Mesendoderm (in vitro differentiated cells): ENCODE measurements at regions not wholly inside any gene's neighbourhood (a gene's known extent, or its start where the extent isn't known, plus 50 kb on each side); places are given as distances from the start of the nearest gene placed in this dataset.

Experiments
- DNase-seq: peaks from one replicate; pipeline ENCODE4 v3.0.0; 2013
- H2AK5ac ChIP-seq: 2 replicates; pipeline ENCODE4 v1.6.1; 2013; ENCODE audit warnings: low read length, inconsistent platforms
- H2BK120ac ChIP-seq: 2 replicates; pipeline ENCODE4 v1.6.1; 2013; ENCODE audit warnings: low read depth, mild to moderate bottlenecking, low read length, moderate library complexity, mixed read lengths
- H2BK15ac ChIP-seq: replicated peaks from 2 replicates; pipeline ENCODE4 v1.6.1; 2013; ENCODE audit warnings: low read depth, mild to moderate bottlenecking, moderate library complexity
- H2BK5ac ChIP-seq: 2 replicates; pipeline ENCODE4 v1.6.1; 2013; ENCODE audit warnings: low read length, inconsistent platforms
- H3K18ac ChIP-seq: 2 replicates; pipeline ENCODE4 v1.6.1; 2013; ENCODE audit warnings: mild to moderate bottlenecking, low read length, mixed read lengths
- H3K23ac ChIP-seq: one replicate; pipeline ENCODE4 v1.6.1; 2013; ENCODE audit warnings: low read length
- H3K27ac ChIP-seq: 2 replicates; pipeline ENCODE4 v1.5.1; 2013; ENCODE audit warnings: low read depth, mild to moderate bottlenecking, inconsistent platforms, low read length, moderate library complexity
- H3K27me3 ChIP-seq: 2 replicates; pipeline ENCODE4 v1.6.1; 2013; ENCODE audit warnings: low read length, control low read depth, mild to moderate bottlenecking, inconsistent platforms; ENCODE audit not compliant: insufficient read depth, poor library complexity
- H3K36me3 ChIP-seq: 2 replicates; pipeline ENCODE4 v1.6.1; 2013; ENCODE audit warnings: low read length, inconsistent platforms; ENCODE audit not compliant: control insufficient read depth, insufficient read depth
- H3K4ac ChIP-seq: one replicate; pipeline ENCODE4 v1.6.1; 2013; ENCODE audit warnings: low read depth, mild to moderate bottlenecking, low read length, moderate library complexity
- H3K4me1 ChIP-seq: 2 replicates; pipeline ENCODE4 v1.6.1; 2013; ENCODE audit warnings: low read depth, low read length, inconsistent platforms; ENCODE audit not compliant: control insufficient read depth
- H3K4me2 ChIP-seq: 2 replicates; pipeline ENCODE4 v1.6.1; 2013; ENCODE audit warnings: low read length
- H3K4me3 ChIP-seq: 2 replicates; pipeline ENCODE4 v1.5.1; 2013; ENCODE audit warnings: mild to moderate bottlenecking, low read length
- H3K56ac ChIP-seq: one replicate; pipeline ENCODE4 v1.6.1; 2013; ENCODE audit warnings: low read length
- H3K79me1 ChIP-seq: 2 replicates; pipeline ENCODE4 v1.6.1; 2013; ENCODE audit warnings: low read length, inconsistent platforms
- H3K79me2 ChIP-seq: 2 replicates; pipeline ENCODE4 v1.6.1; 2013; ENCODE audit warnings: mild to moderate bottlenecking, low read length; ENCODE audit not compliant: control insufficient read depth, insufficient read depth
- H3K9ac ChIP-seq: 2 replicates; pipeline ENCODE4 v1.6.1; 2013; ENCODE audit warnings: low read length, inconsistent platforms
- H4K5ac ChIP-seq: one replicate; pipeline ENCODE4 v1.6.1; 2013; ENCODE audit warnings: low read length
- H4K8ac ChIP-seq: one replicate; pipeline ENCODE4 v1.6.1; 2013; ENCODE audit warnings: low read depth, mild to moderate bottlenecking, control low read depth, low read length, moderate library complexity
- WGBS: extraction: QIAGEN DNeasy Blood & Tissue Kit; methylation state at CpG from one replicate; pipeline ENCODE4 v1.1.7; 2013; ENCODE audit warnings: low lambda C conversion rate, missing lambda C conversion rate; ENCODE audit not compliant: insufficient coverage; ENCODE audit errors: extremely low coverage; 5-methylcytosine and 5-hydroxymethylcytosine counted together

- peak; percentile 5 for DNase-seq
- H3K23ac ChIP-seq: no peak overlapping the region
- H4K8ac ChIP-seq: no peak overlapping the region
- H3K56ac ChIP-seq: no peak overlapping the region
- H2BK5ac ChIP-seq: no peak overlapping the region
- H3K4me2 ChIP-seq: no peak overlapping the region
- no peaks in the 10 kb centered on the region for H3K79me2 ChIP-seq
- H3K36me3 ChIP-seq: no peaks in the 10 kb centered on the region
- H2BK120ac ChIP-seq: no peak overlapping the region
- no peak overlapping the region for H3K4ac ChIP-seq
- no peak overlapping the region for H3K9ac ChIP-seq
- no peaks in the 10 kb centered on the region for H3K27me3 ChIP-seq
- H2AK5ac ChIP-seq: no peak overlapping the region
- no peak overlapping the region for H4K5ac ChIP-seq
- H3K27ac ChIP-seq: no peak overlapping the region
- no peak overlapping the region for H3K4me3 ChIP-seq
- WGBS: no CpG with 5 or more reads among the region's 2 CpGs
- no peaks in the 10 kb centered on the region for H3K4me1 ChIP-seq
- no peaks in the 10 kb centered on the region for H3K79me1 ChIP-seq
- peak overlapping the region; percentile 84 for H3K18ac ChIP-seq
- no peak overlapping the region for H2BK15ac ChIP-seq
These were observed 518.2 kb downstream of the ADGRL2 start for GRCh38 chr1:82318921-82319320.

- H3K27ac ChIP-seq: no peak overlapping the region
- no peak overlapping the region for H2BK5ac ChIP-seq
- H3K23ac ChIP-seq: no peak overlapping the region
- no peak overlapping the region for H2BK15ac ChIP-seq
- no peak for DNase-seq
- H3K79me1 ChIP-seq: no peaks in the 10 kb centered on the region
- H3K27me3 ChIP-seq: no peaks in the 10 kb centered on the region
- H3K4me2 ChIP-seq: no peak overlapping the region
- no peak overlapping the region for H3K4me3 ChIP-seq
- no peak overlapping the region for H3K9ac ChIP-seq
- no peak overlapping the region for H3K18ac ChIP-seq
- no peak overlapping the region for H4K5ac ChIP-seq
- no peak overlapping the region for H2AK5ac ChIP-seq
- H3K36me3 ChIP-seq: no peaks in the 10 kb centered on the region
- H3K4ac ChIP-seq: no peak overlapping the region
- no peak overlapping the region for H4K8ac ChIP-seq
- H3K79me2 ChIP-seq: no peaks in the 10 kb centered on the region
- H3K56ac ChIP-seq: no peak overlapping the region
- H2BK120ac ChIP-seq: no peak overlapping the region
- no peaks in the 10 kb centered on the region for H3K4me1 ChIP-seq
These were observed 517.5 kb downstream of the ADGRL2 start for GRCh38 chr1:82318265-82318664.

DNA sequence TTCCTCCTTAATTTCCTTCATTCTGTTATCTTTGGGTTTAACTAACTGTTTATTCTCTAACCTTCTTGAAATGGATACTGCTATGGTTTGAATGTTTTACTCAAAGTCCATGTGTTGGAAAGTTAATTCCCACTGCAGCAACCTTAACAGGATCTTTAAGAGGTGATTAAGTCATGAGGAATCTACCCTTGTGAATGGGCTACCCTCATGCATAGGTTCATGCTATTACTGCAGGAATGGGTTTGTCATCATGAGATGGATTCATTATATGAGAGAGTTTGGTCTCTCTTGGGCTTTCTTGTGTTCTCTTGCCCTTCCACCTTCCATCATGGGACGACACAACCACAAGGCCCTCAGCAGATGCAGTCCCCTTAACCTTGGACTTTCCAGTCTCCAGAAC lies 516.9 kb downstream of the ADGRL2 start:
- Histone ChIP-seq H3K9ac (no peak overlapping the region), H3K79me2 (no peaks in the 10 kb centered on the region), H3K23ac (no peak overlapping the region), H3K4me3 (no peak overlapping the region), H3K56ac (no peak overlapping the region), H3K27ac (no peak overlapping the region), H3K18ac (no peak overlapping the region), H3K4ac (no peak overlapping the region), H4K8ac (no peak overlapping the region), H2AK5ac (no peak overlapping the region), H3K4me2 (no peak overlapping the region), H3K27me3 (no peaks in the 10 kb centered on the region), H3K79me1 (no peaks in the 10 kb centered on the region), H3K4me1 (no peaks in the 10 kb centered on the region), H3K36me3 (no peaks in the 10 kb centered on the region), H2BK120ac (no peak overlapping the region), H4K5ac (no peak overlapping the region), H2BK5ac (no peak overlapping the region), H2BK15ac (no peak overlapping the region)
- no CpG with 5 or more reads among the region's 1 CpG for WGBS
- DNase-seq: peak; percentile 66

DNA sequence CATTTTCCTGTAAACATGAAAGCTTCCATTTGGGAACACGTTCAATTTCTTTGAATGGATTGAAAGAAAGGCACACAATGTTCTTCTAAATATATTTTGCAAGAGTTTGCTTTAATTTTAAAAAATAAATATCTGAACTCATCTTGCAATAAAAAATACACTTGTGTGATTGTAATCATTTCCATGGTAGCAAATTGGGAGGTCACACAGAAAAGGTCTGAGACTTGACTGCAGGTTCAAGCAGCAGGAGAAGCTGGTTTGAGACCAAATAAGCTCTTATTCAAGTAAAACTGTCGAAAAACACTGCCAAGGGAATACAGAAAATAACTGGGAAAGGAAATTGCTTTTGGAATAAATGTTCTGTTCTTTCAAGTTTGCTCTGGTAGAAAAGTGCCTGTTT lies 498.9 kb downstream of the ADGRL2 start:
- Histone ChIP-seq H2BK15ac (no peak overlapping the region), H3K36me3 (no peaks in the 10 kb centered on the region), H3K27me3 (no peaks in the 10 kb centered on the region), H3K18ac (no peak overlapping the region), H3K9ac (no peak overlapping the region), H3K79me2 (no peaks in the 10 kb centered on the region), H2BK5ac (no peak overlapping the region), H3K4me2 (no peak overlapping the region), H3K4me3 (no peak overlapping the region), H3K56ac (no peak overlapping the region), H3K4ac (no peak overlapping the region), H4K5ac (no peak overlapping the region), H2BK120ac (no peak overlapping the region), H3K27ac (no peak overlapping the region), H2AK5ac (no peak overlapping the region), H3K23ac (no peak overlapping the region), H3K79me1 (no peaks in the 10 kb centered on the region), H4K8ac (no peak overlapping the region), H3K4me1 (no peaks in the 10 kb centered on the region)
- WGBS: no CpG with 5 or more reads among the region's 2 CpGs
- no peak for DNase-seq

GRCh38 chr1:82299056-82299455 lies 498.3 kb downstream of the ADGRL2 start:
- no CpG with 5 or more reads among the region's 4 CpGs for WGBS

GRCh38 chr1:82297139-82297896 lies 496.6 kb downstream of the ADGRL2 start:
- no peak overlapping the region for H2BK15ac ChIP-seq
- H3K36me3 ChIP-seq: no peaks in the 10 kb centered on the region
- H3K4me3 ChIP-seq: no peak overlapping the region
- H3K27ac ChIP-seq: no peak overlapping the region
- no peak overlapping the region for H3K4me2 ChIP-seq
- no peak overlapping the region for H3K23ac ChIP-seq
- no CpG with 5 or more reads among the region's 9 CpGs for WGBS
- H3K18ac ChIP-seq: no peak overlapping the region
- H2BK5ac ChIP-seq: no peak overlapping the region
- H2AK5ac ChIP-seq: no peak overlapping the region
- H3K79me1 ChIP-seq: no peaks in the 10 kb centered on the region
- H3K27me3 ChIP-seq: no peaks in the 10 kb centered on the region
- no peak overlapping the region for H3K56ac ChIP-seq
- H3K79me2 ChIP-seq: no peaks in the 10 kb centered on the region
- H3K4ac ChIP-seq: no peak overlapping the region
- H3K4me1 ChIP-seq: no peaks in the 10 kb centered on the region
- H2BK120ac ChIP-seq: no peak overlapping the region
- no peak overlapping the region for H4K8ac ChIP-seq
- DNase-seq: no peak
- H4K5ac ChIP-seq: no peak overlapping the region
- no peak overlapping the region for H3K9ac ChIP-seq

More at GRCh38 chr1:82299056-82299455, 498.3 kb downstream of the ADGRL2 start:
- Histone ChIP-seq H3K9ac (no peak overlapping the region), H3K18ac (no peak overlapping the region), H3K4me2 (no peak overlapping the region), H3K36me3 (no peaks in the 10 kb centered on the region), H2AK5ac (no peak overlapping the region), H3K4me1 (no peaks in the 10 kb centered on the region), H2BK15ac (no peak overlapping the region), H3K27ac (no peak overlapping the region), H3K56ac (no peak overlapping the region), H3K23ac (no peak overlapping the region), H3K4ac (no peak overlapping the region), H3K79me1 (no peaks in the 10 kb centered on the region), H4K5ac (no peak overlapping the region), H4K8ac (no peak overlapping the region), H3K79me2 (no peaks in the 10 kb centered on the region), H3K27me3 (no peaks in the 10 kb centered on the region), H3K4me3 (no peak overlapping the region), H2BK120ac (no peak overlapping the region), H2BK5ac (no peak overlapping the region)
- no peak for DNase-seq
